ENCODE measurements at regions not wholly inside any gene's neighbourhood (a gene's known extent, or its start where the extent isn't known, plus 50 kb on each side); places are given as distances from the start of the nearest gene placed in this dataset.

GRCh38 chr18:72181241-72181764, 362.8 kb downstream of the CBLN2 start:
- no peak for DNase-seq (ENCODE audit: low read depth)

GRCh38 chr18:72180689-72181088, 363.5 kb downstream of the CBLN2 start:
- DNase-seq (ENCODE audit: low read depth), result no peak

GRCh38 chr18:72174972-72175649, 369.0 kb downstream of the CBLN2 start:
- no peak for DNase-seq (ENCODE audit: low read depth)

- no peak for DNase-seq (ENCODE audit: low read depth)
These were observed 372.5 kb downstream of the CBLN2 start for GRCh38 chr18:72171596-72171995.

GRCh38 chr18:72161691-72162090, 382.5 kb downstream of the CBLN2 start:
- no peak for DNase-seq (ENCODE audit: low read depth)

- DNase-seq (ENCODE audit: low read depth), result no peak
These were observed 383.4 kb downstream of the CBLN2 start for GRCh38 chr18:72160510-72161445.

GRCh38 chr18:72155327-72155726, 388.8 kb downstream of the CBLN2 start:
- no peak for DNase-seq (ENCODE audit: low read depth)

GRCh38 chr18:72154926-72155325, 389.2 kb downstream of the CBLN2 start:
- no peak for DNase-seq (ENCODE audit: low read depth)

GRCh38 chr18:72152935-72153334, 391.2 kb downstream of the CBLN2 start:
- DNase-seq (ENCODE audit: low read depth), result no peak

GRCh38 chr18:72147830-72148229, 396.3 kb downstream of the CBLN2 start:
- DNase-seq (ENCODE audit: low read depth), result no peak

GRCh38 chr18:72140007-72140406, 404.1 kb downstream of the CBLN2 start:
- DNase-seq (ENCODE audit: low read depth), result no peak

GRCh38 chr18:72128649-72129048, 415.5 kb downstream of the CBLN2 start:
- no peak for DNase-seq (ENCODE audit: low read depth)

GRCh38 chr18:72122103-72122502, 422.0 kb downstream of the CBLN2 start:
- DNase-seq (ENCODE audit: low read depth), result no peak

- no peak for DNase-seq (ENCODE audit: low read depth)
These were observed 425.1 kb downstream of the CBLN2 start for GRCh38 chr18:72119082-72119481.

GRCh38 chr18:72114801-72115594, 429.1 kb downstream of the CBLN2 start:
- DNase-seq (ENCODE audit: low read depth), result no peak

GRCh38 chr18:72107647-72108383, 436.3 kb downstream of the CBLN2 start:
- DNase-seq (ENCODE audit: low read depth), result no peak

- DNase-seq (ENCODE audit: low read depth), result no peak
These were observed 439.3 kb downstream of the CBLN2 start for GRCh38 chr18:72104851-72105250.

- DNase-seq (ENCODE audit: low read depth), result no peak
These were observed 441.7 kb downstream of the CBLN2 start for GRCh38 chr18:72102412-72102811.

- no peak for DNase-seq (ENCODE audit: low read depth)
These were observed 443.6 kb downstream of the CBLN2 start for GRCh38 chr18:72100465-72101004.

- DNase-seq (ENCODE audit: low read depth), result no peak
These were observed 452.8 kb downstream of the CBLN2 start for GRCh38 chr18:72091369-72091768.

GRCh38 chr18:72089432-72089831, 454.7 kb downstream of the CBLN2 start:
- DNase-seq (ENCODE audit: low read depth), result no peak

All from ELR (cell line).